Thymus (tissue), 11 donors: ENCODE measurements at regions not wholly inside any gene's neighbourhood (a gene's known extent, or its start where the extent isn't known, plus 50 kb on each side); places are given as distances from the start of the nearest gene placed in this dataset.

Experiments
- DNase-seq, 9 donors: peaks; one replicate each; pipeline ENCODE4 v3.0.0-alpha.2; 2013; ENCODE audit warnings: low spot score in 9 of 9, low read depth in 6 of 9, missing footprints in 1 of 9
- H3K27ac ChIP-seq, 2 donors: one replicate each; pipeline ENCODE4 v1.5.1; 2013; ENCODE audit warnings: control low read depth in 1 of 2, low read depth in 1 of 2, low read length in 1 of 2, mild to moderate bottlenecking in 1 of 2, moderate library complexity in 1 of 2
- H3K27me3 ChIP-seq, 2 donors: one replicate each; pipeline ENCODE4 v1.5.1; 2013; ENCODE audit warnings: low read length in 1 of 2; ENCODE audit not compliant: control insufficient read depth in 2 of 2, insufficient read depth in 1 of 2
- H3K36me3 ChIP-seq, 2 donors: one replicate each; pipeline ENCODE4 v1.5.1; 2013; ENCODE audit warnings: low read length in 1 of 2, mild to moderate bottlenecking in 1 of 2, moderate library complexity in 1 of 2; ENCODE audit not compliant: control insufficient read depth in 2 of 2, insufficient read depth in 2 of 2
- H3K4me1 ChIP-seq, 2 donors: one replicate each; pipeline ENCODE4 v1.5.1; 2013; ENCODE audit warnings: low read length in 2 of 2; ENCODE audit not compliant: control insufficient read depth in 2 of 2, insufficient read depth in 2 of 2
- H3K4me3 ChIP-seq, 2 donors: one replicate each; pipeline ENCODE4 v1.5.1; 2013; ENCODE audit warnings: low read length in 2 of 2, control low read depth in 1 of 2, mild to moderate bottlenecking in 1 of 2
- H3K9me3 ChIP-seq, 2 donors: one replicate each; pipeline ENCODE4 v1.5.1; 2013; ENCODE audit warnings: low read length in 1 of 2, mild to moderate bottlenecking in 1 of 2; ENCODE audit not compliant: control insufficient read depth in 2 of 2, insufficient read depth in 1 of 2
- WGBS: extraction: QIAGEN DNeasy Blood & Tissue Kit; methylation state at CpG from one replicate; pipeline ENCODE4 v1.1.7; 2013; 5-methylcytosine and 5-hydroxymethylcytosine counted together
- donor health status: healthy.

- Histone ChIP-seq H3K9me3 (no peaks in the 10 kb centered on the region), H3K27ac (no peak overlapping the region), H3K36me3 (no peaks in the 10 kb centered on the region), H3K27me3 (no peaks in the 10 kb centered on the region), H3K4me1 (no peaks in the 10 kb centered on the region), H3K4me3 (no peak overlapping the region)
- WGBS = 93% methylated on average over 6 of the region's 6 CpGs
- no peak for DNase-seq
Observed at GRCh38 chr4:20323991-20324390, 72.3 kb downstream of the SLIT2 start.

DNA sequence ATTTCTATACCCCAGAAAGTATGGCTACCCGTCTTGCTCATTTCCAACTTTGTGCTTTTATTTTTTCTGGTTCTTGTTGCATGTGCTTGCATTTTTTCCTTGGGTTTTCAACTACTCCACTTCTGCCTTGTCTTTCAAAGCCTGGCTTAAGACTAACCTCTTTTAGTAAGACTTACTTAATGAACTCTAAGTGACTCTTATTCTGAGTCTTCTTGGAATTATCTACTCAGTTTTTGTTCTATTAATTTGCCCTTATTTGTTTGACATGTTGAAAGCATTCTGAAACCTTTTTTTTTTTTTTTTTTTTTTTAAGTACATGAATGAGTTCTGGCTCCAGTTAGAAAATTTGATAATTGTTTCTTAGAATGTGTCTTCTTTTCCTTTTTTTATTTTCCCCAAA lies 74.8 kb downstream of the SLIT2 start:
- H3K4me3 ChIP-seq = no peak overlapping the region
- H3K9me3 ChIP-seq = no peaks in the 10 kb centered on the region
- H3K27ac ChIP-seq = no peak overlapping the region
- no peaks in the 10 kb centered on the region for H3K4me1 ChIP-seq
- no peak for DNase-seq
- WGBS = 88% methylated on average over 1 of the region's 1 CpG
- H3K27me3 ChIP-seq = no peaks in the 10 kb centered on the region
- no peaks in the 10 kb centered on the region for H3K36me3 ChIP-seq

DNA sequence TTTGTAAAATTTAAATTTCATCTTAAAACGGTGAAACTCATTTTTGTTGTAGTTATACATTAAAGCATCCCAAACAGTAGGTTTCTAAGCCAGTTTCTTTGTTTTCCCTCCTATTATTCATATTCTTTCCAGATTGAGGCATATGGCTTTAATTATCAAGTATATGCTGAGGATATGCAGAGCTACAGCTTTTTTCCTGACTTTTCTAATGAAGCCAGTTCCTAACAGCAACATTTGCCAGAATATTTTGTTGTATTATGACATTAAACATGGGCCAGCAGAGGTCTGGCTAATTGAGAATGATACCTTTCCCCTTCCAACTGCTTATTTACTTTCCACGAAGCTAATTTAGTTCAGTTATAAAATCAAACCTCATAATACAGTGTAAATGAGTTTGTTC lies 75.3 kb downstream of the SLIT2 start:
- 83% methylated on average over 2 of the region's 2 CpGs for WGBS
- no peaks in the 10 kb centered on the region for H3K4me1 ChIP-seq
- no peak overlapping the region for H3K4me3 ChIP-seq
- H3K9me3 ChIP-seq = no peaks in the 10 kb centered on the region
- H3K27ac ChIP-seq = no peak overlapping the region
- DNase-seq = no peak
- H3K27me3 ChIP-seq = no peaks in the 10 kb centered on the region
- no peaks in the 10 kb centered on the region for H3K36me3 ChIP-seq

DNA sequence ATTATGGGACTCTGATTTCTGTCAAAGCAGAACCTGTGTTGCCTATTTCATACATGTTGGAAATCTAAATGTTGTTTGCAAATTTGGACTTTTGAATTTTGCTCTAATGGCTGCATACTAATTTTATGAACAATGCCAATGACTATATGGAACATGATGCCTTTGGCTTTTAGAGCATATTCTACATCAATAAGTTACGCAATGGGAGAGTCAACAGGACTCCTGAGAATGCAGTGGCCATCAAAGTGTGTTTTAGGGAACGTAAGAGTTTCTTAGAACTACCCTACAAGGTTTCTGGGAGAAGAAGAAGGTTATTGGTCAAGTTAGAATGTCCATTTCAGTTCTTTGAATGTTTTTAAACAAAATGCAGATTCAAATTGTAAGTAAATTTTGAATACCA lies 76.1 kb downstream of the SLIT2 start:
- no peak overlapping the region for H3K27ac ChIP-seq
- no peak for DNase-seq
- H3K36me3 ChIP-seq = no peaks in the 10 kb centered on the region
- H3K4me3 ChIP-seq = no peak overlapping the region
- no peaks in the 10 kb centered on the region for H3K9me3 ChIP-seq
- H3K4me1 ChIP-seq = no peaks in the 10 kb centered on the region
- WGBS = 80% methylated on average over 2 of the region's 2 CpGs
- no peaks in the 10 kb centered on the region for H3K27me3 ChIP-seq

DNA sequence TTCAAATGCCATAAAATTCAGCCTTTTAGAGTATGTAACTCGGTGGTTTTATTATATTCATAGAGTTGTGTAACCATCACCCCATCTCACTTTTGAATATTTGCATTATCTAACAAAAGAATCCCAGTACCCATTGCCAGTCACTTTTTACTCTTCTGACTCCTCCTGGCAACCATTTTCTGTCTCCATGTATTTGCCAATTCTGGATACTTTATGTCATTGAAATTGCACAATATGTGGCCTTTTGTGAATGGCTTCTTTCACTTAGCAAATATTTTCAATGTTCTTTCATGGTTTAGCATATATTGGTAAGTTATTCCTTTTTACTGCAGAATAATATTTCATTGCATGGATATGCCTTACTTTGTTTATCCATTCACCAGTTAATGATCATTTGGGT lies 79.9 kb downstream of the SLIT2 start:
- no peaks in the 10 kb centered on the region for H3K9me3 ChIP-seq
- 89% methylated on average over 1 of the region's 1 CpG for WGBS
- no peaks in the 10 kb centered on the region for H3K27me3 ChIP-seq
- H3K36me3 ChIP-seq = no peaks in the 10 kb centered on the region
- no peaks in the 10 kb centered on the region for H3K4me1 ChIP-seq
- DNase-seq = no peak
- no peak overlapping the region for H3K27ac ChIP-seq
- H3K4me3 ChIP-seq = no peak overlapping the region

- H3K27ac ChIP-seq = no peak overlapping the region
- no peak for DNase-seq
- H3K36me3 ChIP-seq = no peaks in the 10 kb centered on the region
- no peaks in the 10 kb centered on the region for H3K4me1 ChIP-seq
- no peaks in the 10 kb centered on the region for H3K27me3 ChIP-seq
- H3K4me3 ChIP-seq = no peak overlapping the region
- 91% methylated on average over 3 of the region's 3 CpGs for WGBS
- H3K9me3 ChIP-seq = no peaks in the 10 kb centered on the region
Observed at GRCh38 chr4:20333141-20333715, 81.5 kb downstream of the SLIT2 start.

GRCh38 chr4:20337261-20337664 lies 85.6 kb downstream of the SLIT2 start:
- Histone ChIP-seq H3K27ac (no peak overlapping the region), H3K4me1 (no peaks in the 10 kb centered on the region), H3K4me3 (no peak overlapping the region), H3K9me3 (no peaks in the 10 kb centered on the region), H3K27me3 (no peaks in the 10 kb centered on the region), H3K36me3 (no peaks in the 10 kb centered on the region)
- 77% methylated on average over 1 of the region's 1 CpG for WGBS
- DNase-seq = no peak

DNA sequence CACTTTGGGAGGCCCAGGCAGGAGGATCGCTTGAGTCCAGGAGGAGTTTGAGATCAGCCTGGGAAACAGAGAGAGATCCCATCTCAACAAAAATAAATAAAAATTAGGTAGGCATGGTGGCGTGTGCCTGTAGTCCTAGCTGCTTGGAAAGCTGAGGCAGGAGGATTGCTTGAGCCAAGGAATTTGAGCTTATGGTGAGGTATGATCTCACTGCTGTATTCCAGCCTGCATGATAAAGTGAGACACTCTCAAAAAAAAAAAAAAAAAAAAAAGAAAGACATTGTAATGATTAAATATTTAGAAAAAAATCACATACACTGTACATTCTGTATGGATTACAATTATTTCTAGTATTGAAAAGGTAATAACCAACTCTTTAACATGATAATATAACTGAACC lies 87.1 kb downstream of the SLIT2 start:
- no peak for DNase-seq
- Histone ChIP-seq H3K27me3 (no peaks in the 10 kb centered on the region), H3K9me3 (no peaks in the 10 kb centered on the region), H3K4me1 (no peaks in the 10 kb centered on the region), H3K36me3 (no peaks in the 10 kb centered on the region), H3K4me3 (no peak overlapping the region), H3K27ac (no peak overlapping the region)
- WGBS = 98% methylated on average over 2 of the region's 2 CpGs

GRCh38 chr4:20341134-20341738 lies 89.5 kb downstream of the SLIT2 start:
- DNase-seq = no peak
- no peaks in the 10 kb centered on the region for H3K4me1 ChIP-seq
- no peaks in the 10 kb centered on the region for H3K36me3 ChIP-seq
- no peaks in the 10 kb centered on the region for H3K9me3 ChIP-seq
- no peaks in the 10 kb centered on the region for H3K27me3 ChIP-seq
- no peak overlapping the region for H3K27ac ChIP-seq
- 70% methylated on average over 5 of the region's 5 CpGs for WGBS
- no peak overlapping the region for H3K4me3 ChIP-seq
